ENCODE measurements at regions not wholly inside any gene's neighbourhood (a gene's known extent, or its start where the extent isn't known, plus 50 kb on each side); places are given as distances from the start of the nearest gene placed in this dataset.

GRCh38 chr7:148486937-148487336 is 103.6 kb upstream of the C7orf33 start:
- intact Hi-C loops (cut with DNase I; ENCODE audit: low total_unique reads): loop anchor here (5.0 kb wide), 1 partner anchor 560 kb away; no protein-coding TSS in a partner anchor
- peaks cover 0 to 1% of the 10 kb centered on the region in 2 donors for H3K9me3 ChIP-seq
- no peak overlapping the region for H3K27ac ChIP-seq
- H3K36me3 ChIP-seq: no peaks in the 10 kb centered on the region
- TF ChIP-seq POLR2A (IDR thresholded peaks at IDR 0.05): no peak
- no peak for TF ChIP-seq CTCF (IDR thresholded peaks at IDR 0.05)
- no peak for TF ChIP-seq POLR2AphosphoS5 (IDR thresholded peaks at IDR 0.05)
- H3K27me3 ChIP-seq: no peaks in the 10 kb centered on the region
- no peaks in the 10 kb centered on the region for H3K4me1 ChIP-seq
- H3K4me3 ChIP-seq: no peak overlapping the region
- no peak for DNase-seq (ENCODE audit: low spot score in 2 of 2)

- intact Hi-C loops (cut with DNase I; ENCODE audit: low total_unique reads): loop anchor here (5.0 kb wide), 1 partner anchor 561 kb away; no protein-coding TSS in a partner anchor
- Histone ChIP-seq H3K9me3 (peaks cover 0 to 9% of the 10 kb centered on the region in 2 donors), H3K36me3 (no peaks in the 10 kb centered on the region), H3K27ac (no peak overlapping the region), H3K4me1 (no peaks in the 10 kb centered on the region), H3K4me3 (no peak overlapping the region), H3K27me3 (no peaks in the 10 kb centered on the region)
- no peak for DNase-seq (ENCODE audit: low spot score in 2 of 2)
- TF ChIP-seq POLR2AphosphoS5 (IDR thresholded peaks at IDR 0.05) (no peak), POLR2A (IDR thresholded peaks at IDR 0.05) (no peak), CTCF (IDR thresholded peaks at IDR 0.05) (no peak)
Observed at GRCh38 chr7:148487912-148488311, 102.7 kb upstream of the C7orf33 start.

- no peaks in the 10 kb centered on the region for H3K4me1 ChIP-seq
- no peak overlapping the region for H3K4me3 ChIP-seq
- DNase-seq (ENCODE audit: low spot score in 2 of 2): no peak
- intact Hi-C loops (cut with DNase I; ENCODE audit: low total_unique reads): loop anchor here (5.0 kb wide), 1 partner anchor 562 kb away; no protein-coding TSS in a partner anchor
- TF ChIP-seq CTCF (IDR thresholded peaks at IDR 0.05) (no peak), POLR2A (IDR thresholded peaks at IDR 0.05) (no peak), POLR2AphosphoS5 (IDR thresholded peaks at IDR 0.05) (no peak)
- H3K36me3 ChIP-seq: no peaks in the 10 kb centered on the region
- no peak overlapping the region for H3K27ac ChIP-seq
- peaks cover 0 to 9% of the 10 kb centered on the region in 2 donors for H3K9me3 ChIP-seq
- H3K27me3 ChIP-seq: no peaks in the 10 kb centered on the region
Observed at GRCh38 chr7:148489678-148490077, 100.9 kb upstream of the C7orf33 start.

- Histone ChIP-seq H3K9me3 (peaks cover 0 to 9% of the 10 kb centered on the region in 2 donors), H3K36me3 (no peaks in the 10 kb centered on the region), H3K27me3 (no peaks in the 10 kb centered on the region), H3K27ac (no peak overlapping the region), H3K4me3 (no peak overlapping the region), H3K4me1 (no peaks in the 10 kb centered on the region)
- DNase-seq (ENCODE audit: low spot score in 2 of 2): no peak
- no peak for TF ChIP-seq CTCF (IDR thresholded peaks at IDR 0.05)
- no peak for TF ChIP-seq POLR2A (IDR thresholded peaks at IDR 0.05)
- TF ChIP-seq POLR2AphosphoS5 (IDR thresholded peaks at IDR 0.05): no peak
- intact Hi-C loops (cut with DNase I; ENCODE audit: low total_unique reads): no loop called here
Observed at GRCh38 chr7:148492157-148492860, 98.3 kb upstream of the C7orf33 start.

- intact Hi-C loops (cut with DNase I; ENCODE audit: low total_unique reads): no loop called here
- Histone ChIP-seq H3K36me3 (no peaks in the 10 kb centered on the region), H3K27ac (no peak overlapping the region)
Observed at GRCh38 chr7:148495605-148496004, 95.0 kb upstream of the C7orf33 start.

More at GRCh38 chr7:148495605-148496004, 95.0 kb upstream of the C7orf33 start:
- TF ChIP-seq POLR2A (IDR thresholded peaks at IDR 0.05): no peak
- no peak for TF ChIP-seq CTCF (IDR thresholded peaks at IDR 0.05)
- TF ChIP-seq POLR2AphosphoS5 (IDR thresholded peaks at IDR 0.05): no peak
- DNase-seq (ENCODE audit: low spot score in 2 of 2): no peak
- Histone ChIP-seq H3K9me3 (peaks cover 0 to 9% of the 10 kb centered on the region in 2 donors), H3K4me1 (no peaks in the 10 kb centered on the region), H3K27me3 (peaks cover 0 to 9% of the 10 kb centered on the region in 2 donors), H3K4me3 (no peak overlapping the region)
